GM10266 (cell line): ENCODE measurements at regions not wholly inside any gene's neighbourhood (a gene's known extent, or its start where the extent isn't known, plus 50 kb on each side); places are given as distances from the start of the nearest gene placed in this dataset.

Experiments
- DNase-seq: peaks from one replicate; pipeline ENCODE4 v3.0.0; 2012; ENCODE audit errors: extremely low spot score
- TF ChIP-seq, protein P1 (sequence below): IDR thresholded peaks from 2 replicates; pipeline ENCODE4 v1.5.1; 2012; ENCODE audit warnings: mild to moderate bottlenecking, low read depth; ENCODE audit not compliant: control insufficient read depth, insufficient read depth; ENCODE audit errors: missing control alignments

DNA sequence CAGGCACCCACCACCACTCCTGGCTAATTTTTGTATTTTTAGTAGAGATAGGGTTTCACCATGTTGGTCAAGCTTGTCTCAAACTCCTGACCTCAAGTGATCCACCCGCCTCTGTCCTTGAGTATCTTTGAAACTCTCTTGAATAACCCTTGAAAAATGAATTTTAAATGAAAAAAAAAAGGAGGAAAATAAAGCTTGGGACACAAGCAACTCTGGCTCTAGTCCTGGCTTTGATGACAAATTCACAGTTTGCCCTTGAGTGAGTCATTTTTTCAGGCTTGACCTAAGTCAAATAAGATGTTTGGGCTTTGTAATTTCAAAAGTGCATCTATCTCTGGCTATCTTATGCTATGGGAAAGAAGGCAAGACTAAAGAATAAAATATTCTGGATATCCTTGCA is 79.0 kb upstream of the TRIB2 start:
- TF ChIP-seq, protein P1, sequence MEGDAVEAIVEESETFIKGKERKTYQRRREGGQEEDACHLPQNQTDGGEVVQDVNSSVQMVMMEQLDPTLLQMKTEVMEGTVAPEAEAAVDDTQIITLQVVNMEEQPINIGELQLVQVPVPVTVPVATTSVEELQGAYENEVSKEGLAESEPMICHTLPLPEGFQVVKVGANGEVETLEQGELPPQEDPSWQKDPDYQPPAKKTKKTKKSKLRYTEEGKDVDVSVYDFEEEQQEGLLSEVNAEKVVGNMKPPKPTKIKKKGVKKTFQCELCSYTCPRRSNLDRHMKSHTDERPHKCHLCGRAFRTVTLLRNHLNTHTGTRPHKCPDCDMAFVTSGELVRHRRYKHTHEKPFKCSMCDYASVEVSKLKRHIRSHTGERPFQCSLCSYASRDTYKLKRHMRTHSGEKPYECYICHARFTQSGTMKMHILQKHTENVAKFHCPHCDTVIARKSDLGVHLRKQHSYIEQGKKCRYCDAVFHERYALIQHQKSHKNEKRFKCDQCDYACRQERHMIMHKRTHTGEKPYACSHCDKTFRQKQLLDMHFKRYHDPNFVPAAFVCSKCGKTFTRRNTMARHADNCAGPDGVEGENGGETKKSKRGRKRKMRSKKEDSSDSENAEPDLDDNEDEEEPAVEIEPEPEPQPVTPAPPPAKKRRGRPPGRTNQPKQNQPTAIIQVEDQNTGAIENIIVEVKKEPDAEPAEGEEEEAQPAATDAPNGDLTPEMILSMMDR, result no peak
- no peak for DNase-seq

DNA sequence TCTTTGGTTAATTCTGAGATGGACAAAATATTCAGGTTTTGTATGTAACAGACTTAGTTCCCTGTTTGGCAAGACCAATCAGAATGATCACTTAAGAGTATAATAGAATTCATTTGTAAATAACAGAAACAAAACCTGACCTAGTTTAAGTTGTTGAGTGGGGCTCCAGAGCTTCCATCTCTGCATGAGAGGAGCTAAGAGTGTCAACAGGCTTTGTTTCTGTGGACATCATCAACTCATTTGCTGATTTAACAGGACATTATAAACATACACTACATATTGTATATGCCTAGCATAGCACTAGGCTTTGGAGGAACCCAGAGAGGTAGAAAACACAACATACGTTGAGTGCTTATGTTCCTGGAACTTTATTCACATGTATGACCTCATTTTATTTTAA is 75.3 kb upstream of the TRIB2 start:
- TF ChIP-seq, protein P1, result no peak
- no peak for DNase-seq

DNA sequence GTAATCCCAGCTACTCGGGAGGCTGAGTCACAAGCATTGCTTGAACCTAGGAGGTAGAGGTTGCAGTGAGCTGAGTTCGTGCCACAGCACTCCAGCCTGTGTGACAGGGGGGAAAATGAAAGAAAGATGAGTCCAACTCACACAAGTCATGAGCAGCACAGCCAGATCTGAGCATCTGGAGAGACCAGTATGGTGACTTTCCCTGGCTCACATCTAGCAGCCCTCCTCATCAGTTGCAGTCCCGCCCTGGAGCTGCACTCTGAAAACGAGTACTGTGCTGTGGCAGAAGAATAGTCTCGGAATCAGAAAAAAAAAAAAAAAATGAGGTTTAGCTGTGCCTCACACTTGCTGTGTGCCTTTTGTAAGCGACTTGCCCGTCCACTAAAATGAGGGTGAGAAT is 74.4 kb upstream of the TRIB2 start:
- TF ChIP-seq, protein P1, result no peak
- no peak for DNase-seq

DNA sequence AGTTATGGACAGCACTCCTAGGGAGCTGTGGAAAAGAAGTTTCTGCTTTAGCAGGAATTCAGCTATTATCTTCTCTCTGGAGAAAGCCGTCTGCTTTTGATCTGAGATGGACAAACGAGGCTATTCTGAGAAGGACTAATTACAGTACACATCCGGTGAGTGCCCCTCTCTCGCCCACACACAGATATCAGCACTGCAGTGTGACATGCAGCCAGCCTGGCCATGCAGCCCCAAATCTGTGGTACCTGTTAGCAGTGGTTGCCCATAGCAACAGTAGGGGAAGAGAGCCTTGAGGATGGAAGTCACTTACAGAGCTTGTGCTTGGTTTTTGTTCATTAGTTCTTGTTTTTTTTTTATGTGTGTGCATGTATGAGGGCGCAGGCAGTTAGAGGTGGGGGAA is 73.9 kb upstream of the TRIB2 start:
- no peak for DNase-seq
- TF ChIP-seq, protein P1, result no peak

DNA sequence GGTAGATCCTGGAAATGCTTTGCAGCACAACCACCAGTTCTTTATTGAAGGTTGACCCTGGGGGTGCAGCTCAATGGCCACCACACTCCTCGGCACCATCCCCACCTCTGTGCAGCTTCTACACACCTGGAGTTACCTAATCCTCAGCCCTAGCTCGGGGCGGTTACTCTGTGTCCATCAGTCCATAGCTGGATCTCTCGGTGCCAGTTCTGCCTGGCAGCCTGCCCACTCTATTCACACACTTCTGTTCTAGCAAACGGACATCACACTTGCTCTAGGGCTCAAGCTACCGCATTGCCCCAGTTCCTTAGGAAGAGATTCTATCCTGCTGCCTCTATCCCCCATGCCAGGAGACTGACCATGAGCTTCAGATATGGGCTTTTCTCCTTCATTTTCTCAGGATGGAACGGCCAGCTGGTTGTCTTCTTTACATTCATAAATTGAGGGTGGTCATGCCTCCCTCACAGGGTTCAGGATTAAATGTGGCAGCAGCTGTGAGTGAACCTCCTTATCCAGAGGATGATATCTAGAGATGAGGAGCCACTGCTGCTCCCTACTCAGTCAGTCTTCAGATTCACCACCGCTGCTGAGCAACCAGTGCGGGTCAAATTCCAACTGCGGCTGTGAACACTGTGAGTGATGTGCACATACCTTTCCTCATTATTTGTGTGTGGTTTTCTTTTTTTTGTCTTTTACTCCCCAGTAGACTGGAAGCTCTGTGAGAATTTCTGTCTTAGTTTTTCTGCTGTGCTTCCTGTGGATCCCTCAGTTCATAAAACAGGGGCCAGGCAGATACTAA is 66.9 kb upstream of the TRIB2 start:
- TF ChIP-seq, protein P1, result no peak
- DNase-seq, result no peak

DNA sequence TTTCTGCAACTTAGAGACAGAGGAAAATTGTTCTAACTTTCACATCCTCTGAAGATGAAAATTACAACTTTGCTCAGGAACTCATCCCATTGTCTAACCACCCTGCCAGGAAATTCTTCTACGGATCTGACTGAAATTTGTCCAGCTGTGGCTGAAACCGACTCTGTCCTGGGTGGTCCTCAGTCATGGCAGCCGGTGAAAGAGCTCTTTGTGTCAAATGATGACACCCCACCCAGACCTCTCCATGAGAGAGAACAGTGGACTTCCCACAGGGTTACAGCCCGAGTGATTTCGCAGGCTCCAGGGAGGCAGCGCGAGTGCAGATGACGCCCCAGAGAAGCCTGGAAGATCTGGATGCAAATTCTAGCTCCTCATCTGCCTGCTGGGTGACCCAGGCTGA is 65.1 kb upstream of the TRIB2 start:
- TF ChIP-seq, protein P1, result no peak
- DNase-seq, result no peak

DNA sequence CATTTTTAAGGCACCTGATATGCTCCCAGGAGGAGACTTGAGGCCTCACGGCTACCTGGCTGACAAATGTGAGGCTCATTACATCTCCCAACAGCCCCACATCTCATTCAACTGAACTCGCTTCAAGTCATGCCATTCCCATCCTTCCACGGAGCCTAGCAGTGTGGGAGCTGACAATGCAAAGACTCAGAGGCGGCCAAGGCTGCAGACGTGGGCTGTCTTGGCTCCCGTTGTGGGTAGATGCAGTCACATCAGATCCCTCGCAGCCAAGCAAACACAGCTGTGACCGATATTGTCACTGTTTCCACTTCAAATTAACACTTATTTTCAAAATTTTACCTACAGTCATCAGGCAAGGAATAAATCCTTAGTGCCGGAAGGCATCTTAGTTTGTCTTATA is 64.0 kb upstream of the TRIB2 start:
- DNase-seq, result no peak
- TF ChIP-seq, protein P1, result no peak
